Endodermal cell (in vitro differentiated cells): ENCODE measurements at regions not wholly inside any gene's neighbourhood (a gene's known extent, or its start where the extent isn't known, plus 50 kb on each side); places are given as distances from the start of the nearest gene placed in this dataset.

Experiments used
- DNase-seq: peaks from one replicate; pipeline ENCODE4 v3.0.0-alpha.2; 2017
- H3K27ac ChIP-seq: 2 replicates; pipeline ENCODE4 v1.5.1; 2013; ENCODE audit warnings: mild to moderate bottlenecking, low read depth, low read length, moderate library complexity
- H3K27me3 ChIP-seq: 2 replicates; pipeline ENCODE4 v1.6.1; 2013; ENCODE audit warnings: mild to moderate bottlenecking, low read length, moderate library complexity; ENCODE audit not compliant: insufficient read depth, control insufficient read depth, poor library complexity, severe bottlenecking
- H3K36me3 ChIP-seq: 2 replicates; pipeline ENCODE4 v1.7.0; 2013; ENCODE audit warnings: mild to moderate bottlenecking, low read length, moderate library complexity; ENCODE audit not compliant: control insufficient read depth, insufficient read depth
- H3K4me1 ChIP-seq: one replicate; pipeline ENCODE4 v1.7.0; 2013; ENCODE audit warnings: low read length; ENCODE audit not compliant: control insufficient read depth, insufficient read depth
- H3K4me3 ChIP-seq: 2 replicates; pipeline ENCODE4 v1.5.1; 2013; ENCODE audit warnings: mild to moderate bottlenecking, low read length, moderate library complexity
- H3K9ac ChIP-seq: 2 replicates; pipeline ENCODE4 v1.6.1; 2013; ENCODE audit warnings: mild to moderate bottlenecking, low read length, moderate library complexity; ENCODE audit not compliant: poor library complexity, severe bottlenecking; ENCODE audit errors: extremely low read depth
- H3K9me3 ChIP-seq: 2 replicates; pipeline ENCODE4 v1.6.1; 2013; ENCODE audit warnings: mild to moderate bottlenecking, low read length, moderate library complexity; ENCODE audit not compliant: control insufficient read depth
- H3K27ac Mint-ChIP-seq: 2 replicates; pipeline ENCODE4 v1.8.0; 2020; ENCODE audit warnings: mixed read lengths
- H3K27me3 Mint-ChIP-seq: 2 replicates; pipeline ENCODE4 v1.8.0; 2021; ENCODE audit warnings: mild to moderate bottlenecking, mixed read lengths; ENCODE audit not compliant: insufficient read depth
- H3K36me3 Mint-ChIP-seq: 2 replicates; pipeline ENCODE4 v1.8.0; 2020; ENCODE audit warnings: low read depth, mixed read lengths
- H3K4me1 Mint-ChIP-seq: 2 replicates; pipeline ENCODE4 v1.8.0; 2020; ENCODE audit warnings: mixed read lengths
- H3K4me3 Mint-ChIP-seq: 2 replicates; pipeline ENCODE4 v1.8.0; 2020; ENCODE audit warnings: mild to moderate bottlenecking, moderate library complexity, mixed read lengths
- H3K9me3 Mint-ChIP-seq: 2 replicates; pipeline ENCODE4 v1.8.0; 2020; ENCODE audit warnings: mild to moderate bottlenecking, mixed read lengths
- WGBS, 2 experiments: methylation state at CpG; one replicate each; pipeline versions ENCODE4 v1.1.5 to v1.1.7; 2013; ENCODE audit warnings: missing lambda C conversion rate in 2 of 2, mixed read lengths in 1 of 2; ENCODE audit not compliant: insufficient coverage in 1 of 2, insufficient read length in 1 of 2; 5-methylcytosine and 5-hydroxymethylcytosine counted together
- TF ChIP-seq, protein P1 (sequence below): fragments of 200-600 bp; sonication (generic); conservative IDR thresholded peaks from 2 replicates; pipeline ENCODE4 v1.5.0; 2021; ENCODE audit warnings: antibody characterized with exemption, mild to moderate bottlenecking

DNA sequence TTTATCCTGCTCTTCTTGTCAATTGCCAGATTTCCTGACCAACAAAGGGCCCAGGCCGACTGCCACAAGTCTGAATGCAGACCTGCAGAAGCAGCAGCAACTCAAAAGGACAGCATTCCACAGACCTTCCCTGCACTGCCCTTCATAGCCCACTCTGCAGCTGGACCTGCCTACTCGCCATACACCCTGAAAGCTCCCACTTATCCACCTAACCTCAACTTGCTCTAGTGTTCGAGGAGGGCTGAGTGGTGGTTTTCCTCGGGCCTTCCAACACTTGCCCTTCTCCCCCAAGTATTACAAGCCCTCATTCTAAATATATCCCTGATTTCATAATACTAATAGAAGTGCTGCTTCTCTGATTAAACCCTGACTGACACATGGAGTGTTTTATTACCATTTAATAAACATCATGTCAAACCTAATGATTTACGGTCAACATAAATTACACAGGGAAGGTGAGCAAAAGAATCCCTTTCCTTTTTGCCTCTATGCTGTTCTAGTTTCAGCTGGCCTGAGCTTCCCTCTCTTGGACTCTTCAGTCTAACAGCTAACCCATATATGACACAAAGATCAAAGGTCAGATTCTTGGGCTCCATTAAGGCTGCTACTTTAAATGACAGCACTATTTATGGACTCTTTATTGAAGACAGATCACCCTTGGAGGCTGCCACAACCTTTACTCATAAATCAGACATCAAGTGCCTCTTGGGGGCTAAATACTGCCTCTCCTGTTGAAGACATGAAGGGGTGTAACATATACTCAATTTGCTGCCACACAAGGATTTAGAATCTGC lies 1546.9 kb upstream of the TMEM132C start:
- no peaks in the 10 kb centered on the region for H3K4me1 Mint-ChIP-seq
- Histone ChIP-seq H3K9ac (no peak overlapping the region), H3K9me3 (peaks cover 21% of the 10 kb centered on the region), H3K4me3 (no peak overlapping the region), H3K36me3 (no peaks in the 10 kb centered on the region), H3K27me3 (peaks cover 15% of the 10 kb centered on the region), H3K4me1 (no peaks in the 10 kb centered on the region), H3K27ac (no peak overlapping the region)
- WGBS, 2 experiments: 72 to 78% methylated on average over 2 to 5 of the region's 5 CpGs
- H3K4me3 Mint-ChIP-seq: no peak overlapping the region
- H3K27ac Mint-ChIP-seq: no peak overlapping the region
- H3K36me3 Mint-ChIP-seq: no peaks in the 10 kb centered on the region
- DNase-seq: peak; percentile 36
- H3K27me3 Mint-ChIP-seq: peaks cover 26% of the 10 kb centered on the region
- peaks cover 10% of the 10 kb centered on the region for H3K9me3 Mint-ChIP-seq
- TF ChIP-seq, protein P1, sequence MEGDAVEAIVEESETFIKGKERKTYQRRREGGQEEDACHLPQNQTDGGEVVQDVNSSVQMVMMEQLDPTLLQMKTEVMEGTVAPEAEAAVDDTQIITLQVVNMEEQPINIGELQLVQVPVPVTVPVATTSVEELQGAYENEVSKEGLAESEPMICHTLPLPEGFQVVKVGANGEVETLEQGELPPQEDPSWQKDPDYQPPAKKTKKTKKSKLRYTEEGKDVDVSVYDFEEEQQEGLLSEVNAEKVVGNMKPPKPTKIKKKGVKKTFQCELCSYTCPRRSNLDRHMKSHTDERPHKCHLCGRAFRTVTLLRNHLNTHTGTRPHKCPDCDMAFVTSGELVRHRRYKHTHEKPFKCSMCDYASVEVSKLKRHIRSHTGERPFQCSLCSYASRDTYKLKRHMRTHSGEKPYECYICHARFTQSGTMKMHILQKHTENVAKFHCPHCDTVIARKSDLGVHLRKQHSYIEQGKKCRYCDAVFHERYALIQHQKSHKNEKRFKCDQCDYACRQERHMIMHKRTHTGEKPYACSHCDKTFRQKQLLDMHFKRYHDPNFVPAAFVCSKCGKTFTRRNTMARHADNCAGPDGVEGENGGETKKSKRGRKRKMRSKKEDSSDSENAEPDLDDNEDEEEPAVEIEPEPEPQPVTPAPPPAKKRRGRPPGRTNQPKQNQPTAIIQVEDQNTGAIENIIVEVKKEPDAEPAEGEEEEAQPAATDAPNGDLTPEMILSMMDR: no peak

DNA sequence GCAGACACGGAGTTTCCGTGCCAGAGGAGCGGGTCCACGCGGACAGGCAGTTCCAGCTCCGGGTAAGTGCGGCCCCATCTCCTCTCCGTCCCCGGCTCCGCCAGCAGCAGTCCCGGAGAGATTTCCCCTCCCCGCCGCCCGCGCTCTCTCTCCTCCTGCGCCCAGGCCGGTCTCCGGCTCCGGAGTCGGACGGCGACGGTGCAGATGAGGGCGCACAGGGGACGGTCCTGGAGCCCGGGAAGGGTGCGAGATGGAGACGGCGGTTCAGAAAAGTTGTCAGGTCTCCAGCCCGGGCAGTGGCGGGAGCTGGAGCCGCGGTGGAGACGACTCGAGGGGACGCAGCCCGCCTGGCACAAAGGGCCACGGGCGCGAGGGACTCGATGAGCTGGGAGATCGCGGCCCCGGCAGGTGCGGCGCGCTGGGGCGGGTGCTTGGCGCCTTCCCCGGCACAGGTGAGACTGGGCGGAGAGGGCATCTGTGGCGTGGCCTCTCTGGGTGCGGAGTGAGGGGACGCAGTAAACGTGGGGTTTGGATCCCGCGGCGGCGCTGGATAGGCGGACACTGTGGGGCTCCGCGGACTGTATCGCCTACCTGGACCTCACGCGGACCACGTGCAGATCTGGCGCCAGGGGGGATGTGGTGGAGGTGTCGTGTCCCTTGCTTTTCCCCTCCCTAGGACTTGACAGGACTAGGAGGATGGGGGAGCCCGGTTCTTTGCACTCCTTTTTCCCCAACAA lies 1540.3 kb upstream of the TMEM132C start:
- no peaks in the 10 kb centered on the region for H3K4me1 ChIP-seq
- WGBS, 2 experiments: 0 to 28% methylated on average over 6 to 69 of the region's 69 CpGs
- no peaks in the 10 kb centered on the region for H3K36me3 ChIP-seq
- peaks cover 7% of the 10 kb centered on the region for H3K9me3 Mint-ChIP-seq
- H3K27me3 ChIP-seq: peaks cover 68% of the 10 kb centered on the region
- H3K27ac ChIP-seq: no peak overlapping the region
- no peak overlapping the region for H3K27ac Mint-ChIP-seq
- H3K4me1 Mint-ChIP-seq: peaks cover 9% of the 10 kb centered on the region
- H3K27me3 Mint-ChIP-seq: peaks cover 83% of the 10 kb centered on the region
- DNase-seq: peak; percentile 84
- H3K9ac ChIP-seq: no peak overlapping the region
- peak overlapping the region; percentile 41 for H3K4me3 Mint-ChIP-seq
- peaks cover 6% of the 10 kb centered on the region for H3K9me3 ChIP-seq
- TF ChIP-seq, protein P1: no peak
- no peaks in the 10 kb centered on the region for H3K36me3 Mint-ChIP-seq
- no peak overlapping the region for H3K4me3 ChIP-seq

DNA sequence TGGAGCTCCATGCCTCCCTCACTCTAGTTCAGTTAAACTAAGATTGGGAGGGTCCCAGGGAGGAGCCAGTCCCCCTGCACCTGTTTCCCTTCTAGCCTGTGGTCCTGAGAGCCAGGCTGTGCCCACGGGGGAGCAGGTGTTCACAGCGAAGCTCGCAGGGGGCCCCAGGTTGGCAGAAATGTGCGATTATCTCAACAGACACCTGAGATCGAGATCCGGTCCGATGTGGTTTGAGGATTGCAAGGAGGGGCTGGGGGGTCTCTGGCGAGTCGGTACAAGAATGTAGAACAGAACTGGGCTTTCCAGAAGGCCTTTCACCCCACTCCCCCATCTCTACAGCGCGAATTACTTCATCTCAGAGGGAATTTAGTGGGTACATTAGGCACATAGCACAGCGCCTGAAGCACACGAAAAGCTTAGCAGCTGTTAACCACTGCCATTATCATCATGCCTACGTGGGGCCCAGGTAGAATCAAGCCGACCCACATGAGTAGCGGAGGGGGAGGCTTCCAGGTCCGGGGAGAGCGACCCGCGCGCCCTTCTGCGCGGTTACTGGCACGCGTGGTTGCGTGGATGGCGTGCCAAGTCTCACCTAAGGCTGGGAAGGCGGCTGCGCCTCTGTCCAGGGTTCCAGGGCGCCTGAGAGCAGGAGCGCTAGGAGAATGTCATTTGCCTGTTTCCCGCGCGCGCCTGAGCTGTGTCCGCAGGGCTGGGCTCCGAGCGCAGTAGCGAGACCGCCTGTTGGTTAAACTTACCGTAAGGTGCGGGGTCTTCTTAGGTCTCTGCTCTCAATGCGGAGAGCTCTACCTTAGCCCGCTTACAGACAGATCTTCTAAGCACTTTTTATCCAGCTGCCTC lies 1539.5 kb upstream of the TMEM132C start:
- DNase-seq: peak; percentile 83
- Mint-ChIP-seq H3K27me3 (peaks cover 90% of the 10 kb centered on the region), H3K4me1 (peaks cover 9% of the 10 kb centered on the region), H3K9me3 (peaks cover 7% of the 10 kb centered on the region), H3K27ac (no peak overlapping the region), H3K4me3 (peak overlapping the region; percentile 41), H3K36me3 (no peaks in the 10 kb centered on the region)
- no peak overlapping the region for H3K9ac ChIP-seq
- H3K27me3 ChIP-seq: peaks cover 68% of the 10 kb centered on the region
- H3K36me3 ChIP-seq: no peaks in the 10 kb centered on the region
- TF ChIP-seq, protein P1: no peak
- 13 to 38% methylated on average over 15 to 44 of the region's 44 CpGs for WGBS, 2 experiments
- H3K27ac ChIP-seq: no peak overlapping the region
- no peaks in the 10 kb centered on the region for H3K4me1 ChIP-seq
- H3K4me3 ChIP-seq: no peak overlapping the region
- peaks cover 6% of the 10 kb centered on the region for H3K9me3 ChIP-seq
